GM19238 (cell line): ENCODE measurements at regions not wholly inside any gene's neighbourhood (a gene's known extent, or its start where the extent isn't known, plus 50 kb on each side); places are given as distances from the start of the nearest gene placed in this dataset.

ENCODE experiments used
- DNase-seq: peaks from one replicate; pipeline ENCODE4 v3.0.0; 2011; ENCODE audit warnings: low spot score; ENCODE audit not compliant: insufficient read length

GRCh38 chr5:6236858-6237481 is 141.4 kb downstream of the MED10 start:
- DNase-seq: no peak

DNA sequence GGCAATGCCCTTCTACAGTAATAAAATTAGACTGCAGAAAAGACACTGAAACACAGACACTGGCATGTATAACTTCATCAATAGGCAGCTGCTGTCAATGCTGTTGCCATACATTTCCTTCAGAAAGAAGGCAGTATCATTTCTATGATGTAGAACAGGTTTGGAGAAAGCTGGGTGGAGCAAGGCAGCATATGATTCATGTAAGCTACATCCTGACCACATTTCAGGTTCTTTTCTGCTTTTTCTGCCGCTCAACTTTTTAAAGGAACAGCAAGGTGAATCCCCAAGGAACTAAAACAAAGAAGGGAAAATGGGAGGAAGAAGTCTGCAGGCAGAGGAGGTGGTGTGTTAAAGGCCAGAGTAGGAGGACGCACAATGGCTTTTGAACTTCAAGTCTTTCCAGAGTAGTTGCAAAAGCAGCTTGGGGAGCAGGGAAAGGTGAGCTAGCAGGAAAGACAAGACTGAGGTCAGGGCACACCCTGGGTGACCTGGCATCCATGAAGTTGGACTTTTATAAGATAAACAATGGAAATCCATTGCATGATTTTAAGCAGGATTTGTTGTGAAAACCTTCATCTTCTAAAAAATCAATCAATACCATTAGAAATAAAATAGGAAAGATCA is 142.1 kb downstream of the MED10 start:
- DNase-seq: no peak

- DNase-seq: no peak
Observed at GRCh38 chr5:6235726-6236125, 142.6 kb downstream of the MED10 start.

- no peak for DNase-seq
Observed at GRCh38 chr5:6228257-6229250, 149.8 kb downstream of the MED10 start.

DNA sequence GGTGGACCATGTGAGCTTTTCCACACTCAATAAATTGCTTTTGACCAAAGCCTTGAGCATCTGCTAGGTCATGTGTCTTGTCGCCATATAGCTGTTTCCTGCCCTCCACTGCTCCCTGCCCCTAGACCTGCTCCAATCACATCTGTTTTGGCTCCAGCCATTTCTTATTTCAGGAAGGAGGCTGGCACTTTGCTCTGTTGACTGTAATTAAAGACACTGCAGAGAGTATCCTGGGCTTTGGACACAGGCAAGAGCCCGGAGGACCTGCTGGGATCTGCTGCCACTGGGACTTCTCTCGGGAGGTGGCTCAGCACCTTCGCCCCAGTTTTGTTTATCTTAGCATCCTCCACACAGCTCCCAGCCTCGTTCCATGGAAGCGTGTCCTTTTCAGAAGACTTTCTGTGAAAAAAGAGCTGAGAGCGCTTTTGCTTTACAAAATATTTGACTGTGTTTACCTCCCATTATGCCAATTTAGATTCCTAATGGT is 153.2 kb downstream of the MED10 start:
- DNase-seq: no peak

DNA sequence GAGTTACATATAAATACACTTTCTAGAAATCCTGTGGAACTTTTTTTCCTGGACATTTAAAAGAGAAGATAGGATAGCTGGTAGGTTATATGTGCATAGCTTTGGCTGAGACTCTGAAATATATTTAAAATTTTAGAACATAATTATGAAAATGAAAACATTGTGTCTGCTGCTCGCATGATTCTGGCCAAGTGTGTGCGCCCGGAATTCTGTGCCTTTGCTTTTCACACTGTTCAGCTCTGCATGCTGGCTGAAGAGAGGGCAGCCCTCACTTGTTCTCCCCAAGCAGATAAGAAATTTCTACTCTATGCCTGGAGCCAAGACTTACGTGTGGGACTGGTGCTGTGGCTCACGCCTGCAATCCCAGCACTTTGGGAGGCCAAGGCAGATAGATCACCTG is 153.9 kb downstream of the MED10 start:
- DNase-seq: no peak

DNA sequence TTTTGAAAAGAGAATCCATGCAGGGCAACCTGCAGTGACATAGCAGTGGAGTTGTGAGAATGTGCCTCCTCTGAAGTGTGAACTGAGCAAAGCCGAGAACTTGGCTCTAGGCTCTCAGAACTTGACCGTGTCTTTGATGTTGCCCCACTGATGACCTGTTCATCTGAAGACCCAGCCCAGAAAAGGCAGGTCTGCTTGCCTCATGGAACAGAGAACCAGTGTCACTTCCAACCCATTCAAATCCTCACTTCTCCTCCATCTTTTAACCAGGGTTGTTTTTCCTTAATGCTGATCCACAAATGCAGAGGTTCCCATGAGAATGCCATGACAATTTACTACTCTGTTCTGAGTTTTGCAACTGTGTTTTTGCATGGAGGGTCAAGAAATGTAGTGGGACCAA is 155.4 kb downstream of the MED10 start:
- DNase-seq: no peak

DNA sequence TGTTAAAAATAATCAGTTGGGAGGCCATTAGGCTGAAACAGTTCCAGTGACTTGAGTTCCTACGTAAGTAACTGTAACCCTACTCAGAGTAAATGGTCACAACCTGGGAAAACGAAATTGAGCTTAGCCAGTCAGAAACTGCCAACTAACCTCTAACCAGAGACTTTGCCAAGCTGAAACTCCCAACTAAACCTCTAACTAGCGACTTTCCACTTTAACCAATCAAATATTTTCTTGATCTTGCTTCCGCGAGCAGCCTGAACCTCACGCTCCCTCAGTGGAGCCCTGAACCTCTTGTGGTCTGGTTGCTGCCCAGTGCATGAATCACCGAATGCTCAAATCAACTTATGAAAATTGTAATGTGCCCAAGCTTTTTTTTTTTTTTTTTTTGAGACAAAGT is 156.2 kb downstream of the MED10 start:
- DNase-seq: no peak

- no peak for DNase-seq
Observed at GRCh38 chr5:6221141-6221626, 157.2 kb downstream of the MED10 start.

- no peak for DNase-seq
Observed at GRCh38 chr5:6220346-6221088, 157.8 kb downstream of the MED10 start.

DNA sequence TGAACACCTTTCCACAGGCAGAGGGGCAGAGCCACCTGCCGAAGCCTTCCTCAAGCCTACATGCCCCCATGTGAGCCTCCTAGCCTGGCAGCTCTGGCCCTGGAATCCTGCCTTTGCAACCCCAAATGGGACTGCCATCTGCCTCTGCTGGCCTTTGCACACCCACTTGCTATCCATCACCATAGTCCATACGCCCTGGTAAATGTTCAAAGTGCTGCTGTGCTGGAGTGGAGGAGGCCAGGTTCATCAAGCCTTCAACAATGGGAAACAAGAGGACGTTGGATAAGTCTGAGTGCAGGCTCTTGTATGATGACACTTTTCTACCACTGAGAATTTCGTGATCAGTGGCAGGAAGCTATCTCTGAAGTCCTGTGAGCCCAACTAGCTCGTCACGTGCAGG is 159.8 kb downstream of the MED10 start:
- DNase-seq: no peak

DNA sequence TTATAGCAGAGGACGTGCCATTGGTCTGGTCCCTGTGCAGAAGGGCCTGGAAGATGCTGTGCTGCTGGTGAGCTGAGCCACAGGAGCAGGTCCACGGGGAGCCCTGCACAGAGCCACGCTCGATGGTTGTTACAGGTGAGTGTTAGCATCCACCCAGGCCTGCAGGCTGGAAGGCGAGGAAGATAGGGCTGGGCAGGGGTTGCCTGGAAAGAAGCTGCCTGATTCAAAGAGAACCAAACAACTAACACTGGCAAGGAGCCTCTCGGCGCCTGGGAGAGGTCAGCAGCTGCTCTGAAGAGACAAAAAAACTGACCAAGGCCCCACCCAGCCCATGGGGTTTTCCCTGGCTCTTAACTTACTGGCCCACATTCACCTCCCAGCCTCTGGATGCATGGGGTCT is 160.2 kb downstream of the MED10 start:
- DNase-seq: no peak

DNA sequence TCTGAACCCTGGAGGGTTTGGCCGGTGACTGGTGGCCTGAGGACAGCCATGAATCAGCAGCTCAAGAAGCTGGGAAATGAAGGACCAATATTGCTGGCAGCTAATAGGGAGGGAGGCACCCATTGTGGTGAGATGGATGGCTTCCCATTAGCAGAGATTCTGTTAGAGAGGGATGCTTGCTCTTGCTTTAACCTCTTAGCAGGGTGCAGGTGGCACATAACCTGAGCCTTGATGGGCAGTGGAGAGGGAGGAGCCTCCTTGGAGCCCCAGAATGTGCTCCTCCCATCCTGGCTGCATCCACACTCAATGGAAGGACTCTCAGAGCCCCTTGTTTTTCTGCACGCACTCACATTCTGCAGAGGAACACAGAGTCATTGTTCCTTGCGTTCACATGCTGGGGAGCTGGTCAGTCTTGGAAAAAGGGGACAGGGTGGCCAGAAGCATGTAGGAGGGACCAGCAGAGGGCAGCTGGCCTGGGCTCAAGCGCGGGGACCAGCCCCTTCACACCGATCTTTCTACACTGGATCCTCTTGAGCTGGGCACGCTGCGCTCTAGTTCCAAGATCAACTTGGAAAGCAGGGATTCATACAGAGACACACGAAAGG is 161.8 kb downstream of the MED10 start:
- DNase-seq: no peak

DNA sequence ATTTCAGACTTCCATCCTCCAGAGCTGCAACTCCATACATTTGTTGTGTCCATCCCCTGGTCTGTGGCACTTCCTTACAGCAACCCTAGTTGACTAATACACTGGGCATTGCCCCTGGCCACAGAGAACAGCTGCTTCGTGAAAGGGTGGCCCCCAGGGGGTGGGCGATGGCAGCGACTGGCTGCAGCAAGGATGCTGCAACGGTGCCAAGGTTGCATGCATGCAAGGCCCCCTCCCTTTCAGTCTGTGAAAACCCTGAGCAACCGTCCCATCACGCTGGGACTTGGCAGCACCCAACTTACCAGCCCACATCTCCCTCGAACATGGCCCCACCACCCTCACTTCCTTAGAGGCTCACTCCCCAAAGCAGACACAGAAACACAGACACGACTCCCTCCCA is 162.5 kb downstream of the MED10 start:
- no peak for DNase-seq

GRCh38 chr5:6212244-6212643 is 166.1 kb downstream of the MED10 start:
- no peak for DNase-seq

- DNase-seq: no peak
Observed at GRCh38 chr5:6206501-6206900, 171.8 kb downstream of the MED10 start.

DNA sequence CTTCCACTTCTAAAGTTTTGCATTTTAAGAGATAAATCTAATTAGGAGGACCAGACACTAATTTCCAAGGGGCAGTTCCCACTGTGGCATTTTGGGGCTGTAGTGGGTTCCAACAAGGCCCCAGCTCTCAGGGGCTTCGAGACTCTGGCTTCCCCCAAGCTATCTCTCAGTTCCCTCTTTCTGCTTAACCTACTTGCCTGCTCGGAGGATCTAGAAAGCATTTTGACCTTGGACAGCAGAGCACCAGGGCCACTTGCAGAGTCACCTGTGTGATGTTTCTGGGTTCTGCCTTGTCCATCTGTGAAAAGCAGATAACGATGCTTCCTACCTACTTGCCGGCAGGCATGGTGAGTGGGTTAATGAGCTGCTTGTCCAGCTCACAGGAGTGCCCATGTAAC is 175.4 kb downstream of the MED10 start:
- DNase-seq: no peak

- DNase-seq: no peak
Observed at GRCh38 chr5:6202149-6202967, 176.0 kb downstream of the MED10 start.

DNA sequence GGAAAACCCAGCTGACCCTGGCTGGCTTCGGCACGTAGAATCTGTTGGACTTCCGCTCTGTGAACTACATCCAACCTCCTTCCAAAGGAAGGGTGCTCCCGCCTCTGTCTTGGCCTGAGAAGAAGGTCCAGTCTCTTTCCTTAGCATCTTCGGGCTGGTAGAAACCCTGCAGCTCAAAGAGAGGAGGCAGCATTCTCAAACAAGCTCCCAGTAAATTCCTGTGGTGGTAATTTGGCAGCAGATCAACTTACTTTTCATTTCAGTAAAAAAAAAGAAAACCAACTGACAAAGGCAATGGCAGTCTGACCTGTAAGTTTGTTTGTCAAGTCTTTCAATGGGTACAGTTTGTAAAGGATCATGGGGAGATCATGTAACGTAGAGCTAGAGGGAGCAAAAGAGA is 176.7 kb downstream of the MED10 start:
- DNase-seq: no peak

DNA sequence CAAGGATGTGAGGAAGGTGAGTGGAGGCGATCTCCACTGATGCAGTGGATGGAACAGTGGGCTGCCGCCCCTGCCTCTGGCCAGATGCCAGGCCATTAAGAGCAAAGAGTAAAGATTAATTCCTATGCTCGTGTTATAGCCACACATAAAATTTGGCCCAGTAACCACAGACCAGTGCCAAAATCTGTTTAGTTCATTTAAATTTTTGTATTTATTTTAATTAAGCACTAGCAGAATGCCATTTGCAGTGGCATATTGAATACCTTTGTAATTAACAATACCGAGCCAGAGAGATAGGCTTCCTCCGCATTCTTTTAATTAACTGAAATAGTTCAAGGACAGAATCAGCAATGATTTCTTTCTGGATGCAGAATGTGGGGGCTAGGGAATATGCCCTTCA is 179.8 kb downstream of the MED10 start:
- DNase-seq: no peak
